ENCODE measurements at regions not wholly inside any gene's neighbourhood (a gene's known extent, or its start where the extent isn't known, plus 50 kb on each side); places are given as distances from the start of the nearest gene placed in this dataset.

GRCh38 chr11:116086426-116086825 lies 582.2 kb upstream of the CADM1 start:
- TF ChIP-seq, protein P1, sequence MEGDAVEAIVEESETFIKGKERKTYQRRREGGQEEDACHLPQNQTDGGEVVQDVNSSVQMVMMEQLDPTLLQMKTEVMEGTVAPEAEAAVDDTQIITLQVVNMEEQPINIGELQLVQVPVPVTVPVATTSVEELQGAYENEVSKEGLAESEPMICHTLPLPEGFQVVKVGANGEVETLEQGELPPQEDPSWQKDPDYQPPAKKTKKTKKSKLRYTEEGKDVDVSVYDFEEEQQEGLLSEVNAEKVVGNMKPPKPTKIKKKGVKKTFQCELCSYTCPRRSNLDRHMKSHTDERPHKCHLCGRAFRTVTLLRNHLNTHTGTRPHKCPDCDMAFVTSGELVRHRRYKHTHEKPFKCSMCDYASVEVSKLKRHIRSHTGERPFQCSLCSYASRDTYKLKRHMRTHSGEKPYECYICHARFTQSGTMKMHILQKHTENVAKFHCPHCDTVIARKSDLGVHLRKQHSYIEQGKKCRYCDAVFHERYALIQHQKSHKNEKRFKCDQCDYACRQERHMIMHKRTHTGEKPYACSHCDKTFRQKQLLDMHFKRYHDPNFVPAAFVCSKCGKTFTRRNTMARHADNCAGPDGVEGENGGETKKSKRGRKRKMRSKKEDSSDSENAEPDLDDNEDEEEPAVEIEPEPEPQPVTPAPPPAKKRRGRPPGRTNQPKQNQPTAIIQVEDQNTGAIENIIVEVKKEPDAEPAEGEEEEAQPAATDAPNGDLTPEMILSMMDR (conservative IDR thresholded peaks at IDR 0.05 in 1 of 2, IDR thresholded peaks at IDR 0.05 in 1 of 2; ENCODE audit: extremely low read depth in 1 of 2, insufficient read depth in 1 of 2, low read depth in 1 of 2, low read length in 2 of 2), result no peak
- no peak for TF ChIP-seq EZH2 (IDR thresholded peaks at IDR 0.05; ENCODE audit: borderline replicate concordance, low read length)

All from mammary epithelial cell (primary cell).